ENCODE measurements at regions not wholly inside any gene's neighbourhood (a gene's known extent, or its start where the extent isn't known, plus 50 kb on each side); places are given as distances from the start of the nearest gene placed in this dataset.

DNA sequence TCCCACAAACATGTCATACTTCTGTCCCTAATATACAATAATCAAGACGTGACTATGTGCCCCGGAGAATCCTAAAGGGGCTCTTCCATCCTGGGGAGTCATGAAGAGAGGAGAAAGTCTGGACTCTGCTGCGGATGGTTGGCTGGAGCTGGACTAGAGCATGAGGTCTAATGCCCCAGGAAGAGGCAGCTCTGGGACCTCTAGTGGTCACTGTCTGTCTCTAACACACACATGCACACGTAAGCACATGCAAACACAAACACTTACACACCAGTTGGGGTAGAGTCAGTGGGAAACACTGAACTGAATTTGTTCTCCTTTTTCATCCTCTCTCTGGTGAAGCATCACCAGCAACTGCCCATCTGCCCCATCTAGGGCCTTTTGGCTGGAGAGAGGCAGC is 271.6 kb downstream of the TDRD15 start:
- DNase-seq (ENCODE audit: low read depth), result no peak

GRCh38 chr2:21396252-21396651 is 272.5 kb downstream of the TDRD15 start:
- DNase-seq (ENCODE audit: low read depth), result no peak

- DNase-seq (ENCODE audit: low read depth), result no peak
Measured at GRCh38 chr2:21401022-21401698, 277.4 kb downstream of the TDRD15 start.

GRCh38 chr2:21404137-21404536 is 280.4 kb downstream of the TDRD15 start:
- DNase-seq (ENCODE audit: low read depth), result no peak

- DNase-seq (ENCODE audit: low read depth), result no peak
Measured at GRCh38 chr2:21404827-21405625, 281.3 kb downstream of the TDRD15 start.

- no peak for DNase-seq (ENCODE audit: low read depth)
Measured at GRCh38 chr2:21406386-21406785, 282.6 kb downstream of the TDRD15 start.

DNA sequence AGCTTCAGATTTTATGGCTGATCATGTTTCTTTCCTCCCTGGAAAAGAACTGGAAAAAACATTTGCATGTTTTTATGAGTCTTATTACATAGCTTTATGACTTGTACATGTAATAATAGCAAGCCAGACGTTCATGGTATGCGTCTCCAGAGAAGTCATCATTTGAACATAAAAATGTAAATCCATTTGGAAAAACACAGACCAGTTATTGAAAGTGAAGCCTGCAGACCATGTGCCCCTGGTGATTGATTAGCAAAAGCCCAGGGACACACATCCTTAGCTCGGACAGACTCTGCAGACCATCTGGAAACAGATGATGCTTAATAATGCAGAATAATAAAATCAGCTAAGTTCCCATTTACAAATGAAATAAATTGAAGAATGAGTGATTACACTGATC is 283.1 kb downstream of the TDRD15 start:
- DNase-seq (ENCODE audit: low read depth), result no peak

- no peak for DNase-seq (ENCODE audit: low read depth)
Measured at GRCh38 chr2:21407851-21408250, 284.1 kb downstream of the TDRD15 start.

DNA sequence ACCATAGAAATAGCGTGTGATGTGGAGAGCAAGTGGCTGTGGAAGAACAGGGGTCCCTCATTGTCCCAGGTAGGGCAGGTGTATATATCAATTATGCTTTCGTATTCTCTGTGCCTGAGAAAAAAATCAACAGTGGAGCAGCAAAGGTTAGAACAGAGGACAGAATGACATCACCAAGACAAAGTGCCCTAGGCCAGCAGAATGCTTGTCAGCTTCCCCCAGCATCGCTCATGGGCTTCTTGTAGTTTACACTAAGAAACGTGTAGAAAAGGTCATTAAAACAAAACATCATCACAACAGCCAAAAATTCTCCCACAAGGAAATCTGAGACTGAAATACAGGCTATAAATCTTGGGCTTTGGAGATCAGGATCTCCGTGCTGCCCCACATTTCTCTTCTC is 288.0 kb downstream of the TDRD15 start:
- DNase-seq (ENCODE audit: low read depth), result no peak

DNA sequence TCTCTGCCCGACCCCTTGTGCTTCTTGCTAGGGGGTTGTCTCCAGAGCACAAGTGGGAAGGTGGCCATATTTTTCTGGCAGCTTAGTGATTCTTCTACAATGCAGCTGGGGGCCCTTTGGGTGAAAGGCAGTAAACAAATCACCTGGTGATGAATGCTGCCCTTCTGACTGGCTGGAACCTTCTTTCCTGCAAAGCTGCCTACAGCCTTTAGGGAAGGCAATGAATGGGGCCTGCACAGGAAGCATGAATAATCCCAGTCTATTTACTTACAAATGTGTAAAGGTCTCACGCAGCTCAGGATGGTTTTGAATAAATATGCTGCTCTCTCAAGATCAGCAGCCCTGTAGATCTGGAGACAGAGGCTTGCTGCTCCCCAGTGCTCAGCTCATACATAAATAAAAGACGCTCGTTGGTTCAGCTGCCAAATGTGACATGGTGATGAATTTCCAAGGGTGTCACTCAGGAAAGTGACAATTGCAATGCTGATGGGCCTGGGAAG is 289.2 kb downstream of the TDRD15 start:
- no peak for DNase-seq (ENCODE audit: low read depth)

DNA sequence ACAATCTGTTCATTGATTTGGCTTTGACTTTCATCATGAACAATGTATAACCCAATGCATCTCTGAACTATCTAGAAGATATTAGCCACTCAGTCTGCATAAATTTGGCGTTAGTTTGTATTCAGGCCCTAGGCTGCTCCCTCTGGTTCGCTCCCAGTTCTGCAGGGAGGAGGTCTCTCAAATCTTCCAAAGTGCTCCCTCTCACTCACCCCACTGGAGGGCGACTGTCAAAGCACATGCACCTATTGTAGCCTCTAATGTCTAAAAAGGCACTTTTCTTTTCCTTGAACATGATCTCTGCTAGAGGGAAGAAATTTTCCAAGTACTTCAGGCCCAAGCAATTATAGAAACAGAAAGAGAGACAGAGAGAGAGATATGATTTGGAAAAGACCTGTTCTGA is 291.5 kb downstream of the TDRD15 start:
- DNase-seq (ENCODE audit: low read depth), result no peak

GRCh38 chr2:21416226-21416625 is 292.5 kb downstream of the TDRD15 start:
- DNase-seq (ENCODE audit: low read depth), result no peak

GRCh38 chr2:21418456-21418855 is 294.7 kb downstream of the TDRD15 start:
- DNase-seq (ENCODE audit: low read depth), result no peak

DNA sequence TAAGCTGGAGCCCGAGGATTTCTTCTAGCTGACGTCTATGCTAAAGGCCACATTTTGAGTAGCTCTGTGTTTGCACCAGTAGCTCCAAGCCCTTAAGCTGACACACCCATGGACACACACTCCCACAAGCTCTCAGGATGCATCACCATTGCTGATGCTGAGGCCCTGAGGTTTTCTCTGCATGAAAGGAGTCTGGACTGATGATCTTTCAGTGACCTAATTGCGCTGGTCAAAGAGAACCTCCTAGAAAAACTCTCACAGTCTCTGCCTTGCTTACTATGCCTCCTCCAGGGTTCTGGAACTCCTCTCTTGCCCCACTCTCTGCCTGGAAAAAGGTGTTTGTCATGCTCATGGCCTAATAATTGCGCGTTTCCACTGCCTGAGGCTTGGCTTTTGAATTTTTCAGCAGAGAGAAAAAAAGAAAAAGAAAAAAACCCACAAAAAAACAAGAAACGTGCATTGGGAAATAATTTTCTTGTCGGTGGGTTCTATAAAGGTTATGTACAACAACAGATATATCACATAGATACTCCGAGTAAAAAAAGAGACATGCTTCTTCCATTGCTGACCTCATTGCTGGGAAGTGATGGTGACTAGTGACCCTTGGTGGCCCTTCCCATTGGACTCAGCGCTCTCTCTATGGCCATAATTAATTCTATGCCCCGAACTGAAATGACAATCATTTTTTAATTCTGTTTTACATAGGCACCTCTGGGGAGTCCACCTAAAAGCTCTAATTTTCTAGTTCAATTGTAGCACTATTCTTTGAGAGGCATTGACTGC is 297.0 kb downstream of the TDRD15 start:
- no peak for DNase-seq (ENCODE audit: low read depth)

DNA sequence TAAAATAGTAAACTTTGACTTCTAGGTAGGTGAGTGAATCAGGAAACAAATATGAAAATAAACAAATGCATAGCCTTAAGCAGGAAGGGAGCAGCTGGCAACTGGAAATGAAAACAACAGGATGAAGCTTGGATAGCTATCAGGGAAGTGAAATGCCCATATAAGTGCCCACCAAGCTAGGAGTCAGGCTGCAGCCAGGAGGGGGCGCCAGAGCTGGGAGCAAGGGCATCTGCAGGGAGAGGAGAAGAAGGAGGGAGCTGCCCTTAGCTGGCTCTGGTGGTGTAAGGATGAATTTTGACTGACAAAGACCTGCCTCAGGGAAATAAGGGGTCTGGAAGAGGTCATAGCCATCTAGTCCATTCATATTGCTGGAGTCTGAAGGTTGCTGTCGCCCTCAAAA is 298.3 kb downstream of the TDRD15 start:
- DNase-seq (ENCODE audit: low read depth), result no peak

GRCh38 chr2:21422724-21423522 is 299.2 kb downstream of the TDRD15 start:
- DNase-seq (ENCODE audit: low read depth), result no peak

DNA sequence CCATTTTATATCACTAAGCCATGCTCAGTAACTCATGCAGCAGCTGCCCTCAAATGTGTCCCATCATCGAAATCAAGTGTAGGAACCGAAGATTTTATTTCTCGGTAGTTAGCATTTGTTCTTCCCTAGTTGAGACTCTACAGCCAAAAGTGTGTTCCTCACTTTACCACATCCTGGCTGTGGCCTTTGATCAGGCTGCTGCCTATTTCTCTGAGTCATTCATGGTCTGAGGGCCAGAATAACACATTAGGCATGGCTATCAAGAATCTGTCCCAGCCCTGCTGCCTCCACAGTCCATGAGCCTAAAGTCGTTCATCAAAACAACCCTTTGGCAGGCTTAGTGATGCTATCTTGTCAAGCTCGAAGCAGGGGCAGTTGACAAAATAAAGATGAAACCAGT is 300.1 kb downstream of the TDRD15 start:
- DNase-seq (ENCODE audit: low read depth), result no peak

GRCh38 chr2:21424375-21424774 is 300.6 kb downstream of the TDRD15 start:
- DNase-seq (ENCODE audit: low read depth), result no peak

DNA sequence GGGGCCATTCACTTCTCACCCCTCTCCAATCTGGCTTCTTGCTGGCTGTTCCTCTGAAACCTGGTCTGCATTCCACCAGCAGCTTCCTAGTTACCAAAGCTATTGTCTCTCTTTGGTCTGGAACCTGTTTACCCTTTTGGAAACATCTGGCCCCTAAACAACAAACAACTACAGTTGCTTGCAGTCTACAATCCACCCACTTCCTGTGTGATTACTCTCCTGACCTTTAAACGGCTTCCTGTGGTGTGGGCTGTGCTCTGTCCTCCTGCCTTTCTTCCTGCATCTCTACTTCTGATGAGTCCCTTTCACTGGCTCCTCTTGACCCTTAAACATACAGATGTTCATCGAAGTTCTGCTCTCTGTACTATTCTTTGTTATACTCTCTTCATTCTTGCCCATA is 303.8 kb downstream of the TDRD15 start:
- no peak for DNase-seq (ENCODE audit: low read depth)

DNA sequence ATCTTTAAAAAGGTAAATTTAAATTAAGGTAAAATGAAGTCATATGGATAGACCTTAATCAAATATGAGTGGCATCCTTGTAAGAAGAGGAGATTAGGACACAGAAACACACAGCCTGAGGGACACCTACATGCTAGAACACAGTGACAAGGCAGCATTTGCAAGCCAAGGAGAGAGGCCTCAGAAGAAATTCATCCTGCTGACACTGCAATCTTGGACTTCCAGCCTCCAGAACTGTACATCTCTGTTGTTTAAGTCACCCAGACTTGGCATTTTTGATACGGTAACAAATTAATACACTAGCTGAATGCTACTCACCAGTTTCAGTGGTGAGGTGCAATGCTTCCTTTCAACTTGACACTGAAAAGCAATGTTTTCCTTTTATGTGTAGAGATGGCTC is 305.0 kb downstream of the TDRD15 start:
- no peak for DNase-seq (ENCODE audit: low read depth)

- no peak for DNase-seq (ENCODE audit: low read depth)
Measured at GRCh38 chr2:21429747-21430146, 306.0 kb downstream of the TDRD15 start.

DNA sequence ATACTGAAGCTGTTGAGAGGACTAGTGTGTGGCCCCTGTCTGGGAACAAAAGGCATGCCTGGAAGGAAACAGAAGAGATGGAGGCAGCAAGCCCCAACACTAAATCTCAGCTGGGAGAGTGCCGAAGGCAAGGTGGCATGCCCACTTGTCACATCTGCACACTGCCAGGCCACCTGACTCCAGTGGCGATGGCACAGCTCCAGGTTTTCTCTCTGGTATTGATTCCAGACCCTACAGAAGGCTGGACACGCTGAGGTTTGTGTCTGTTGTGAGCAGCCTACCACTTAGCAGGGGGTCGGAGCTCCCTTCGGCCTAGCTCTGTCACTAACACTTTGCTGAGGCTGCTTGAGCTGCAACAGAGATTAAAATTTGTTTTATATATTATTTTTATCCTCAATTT is 307.3 kb downstream of the TDRD15 start:
- no peak for DNase-seq (ENCODE audit: low read depth)

All from non-pigmented ciliary epithelial cell (primary cell).